ENCODE measurements at regions not wholly inside any gene's neighbourhood (a gene's known extent, or its start where the extent isn't known, plus 50 kb on each side); places are given as distances from the start of the nearest gene placed in this dataset.
A peak's percentile ranks its signal among the peaks of the same experiment; 100 is the strongest.

DNA sequence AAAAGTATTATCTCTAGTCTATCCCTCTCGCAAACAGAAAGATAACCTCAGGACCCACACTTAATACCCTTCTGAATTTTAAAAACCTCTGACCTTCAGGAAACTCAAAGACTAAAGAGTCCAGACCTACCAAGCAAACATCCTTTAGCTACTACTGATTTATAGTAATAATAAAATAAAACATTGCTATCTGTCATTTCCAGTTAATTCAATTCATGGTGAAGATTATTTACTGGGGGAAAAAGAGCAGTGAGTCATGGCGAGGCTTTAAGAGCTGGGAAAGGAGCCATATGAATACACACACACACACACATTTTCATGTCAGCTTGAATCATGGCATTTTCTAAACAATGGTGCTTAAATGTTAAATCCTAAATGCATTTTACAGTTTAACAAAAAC is 87.1 kb downstream of the FAM76B start:
- ChIA-PET POLR2A (ENCODE audit: low non-redundant PET) (interaction anchor here (0.6 kb wide), 1 partner anchor 1404 kb away, joined by 3 read pairs; no protein-coding TSS in a partner anchor), CTCF (interaction anchor here (0.7 to 0.9 kb wide), 2 partner anchors 31 to 544 kb away, joined by 3 read pairs; no protein-coding TSS in a partner anchor)
- peak; percentile 41 for DNase-seq (ENCODE audit: low spot score)

DNA sequence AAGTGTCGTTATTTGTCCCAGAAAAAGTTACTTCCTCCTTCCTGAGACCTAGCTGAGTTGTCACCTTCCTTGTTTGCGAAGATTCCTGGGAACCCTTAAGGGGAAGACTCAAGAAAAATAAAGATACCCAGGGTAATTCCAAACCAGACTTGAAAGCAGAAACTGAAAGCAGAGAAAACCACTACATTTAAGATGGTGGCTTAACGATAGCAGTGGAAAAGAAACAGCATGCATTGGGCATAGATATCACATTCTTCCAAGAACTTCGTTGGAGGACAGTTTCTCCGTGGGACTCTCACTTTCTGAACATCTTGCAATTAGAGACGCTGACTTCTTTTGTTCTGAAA is 89.1 kb downstream of the FAM76B start:
- Histone ChIP-seq H3K4me3 (ENCODE audit: low read depth, low read length, poor library complexity, severe bottlenecking) (no peak overlapping the region), H3K9me3 (ENCODE audit: low read depth, low read length, poor library complexity, severe bottlenecking) (no peaks in the 10 kb centered on the region), H3K4me1 (ENCODE audit: insufficient read depth, low read length, poor library complexity, severe bottlenecking) (no peaks in the 10 kb centered on the region), H3K36me3 (ENCODE audit: insufficient read depth, low read length, poor library complexity, severe bottlenecking) (no peaks in the 10 kb centered on the region), H3K27me3 (replicated peaks; ENCODE audit: insufficient read depth, low read depth, low read length, poor library complexity) (no peaks in the 10 kb centered on the region), H3K27ac (ENCODE audit: low read depth, low read length, poor library complexity, severe bottlenecking) (no peak overlapping the region)
- no peak for DNase-seq (ENCODE audit: low spot score)
- ChIA-PET CTCF (no interaction called here), POLR2A (ENCODE audit: low non-redundant PET) (no interaction called here)
- TF ChIP-seq, protein P1, sequence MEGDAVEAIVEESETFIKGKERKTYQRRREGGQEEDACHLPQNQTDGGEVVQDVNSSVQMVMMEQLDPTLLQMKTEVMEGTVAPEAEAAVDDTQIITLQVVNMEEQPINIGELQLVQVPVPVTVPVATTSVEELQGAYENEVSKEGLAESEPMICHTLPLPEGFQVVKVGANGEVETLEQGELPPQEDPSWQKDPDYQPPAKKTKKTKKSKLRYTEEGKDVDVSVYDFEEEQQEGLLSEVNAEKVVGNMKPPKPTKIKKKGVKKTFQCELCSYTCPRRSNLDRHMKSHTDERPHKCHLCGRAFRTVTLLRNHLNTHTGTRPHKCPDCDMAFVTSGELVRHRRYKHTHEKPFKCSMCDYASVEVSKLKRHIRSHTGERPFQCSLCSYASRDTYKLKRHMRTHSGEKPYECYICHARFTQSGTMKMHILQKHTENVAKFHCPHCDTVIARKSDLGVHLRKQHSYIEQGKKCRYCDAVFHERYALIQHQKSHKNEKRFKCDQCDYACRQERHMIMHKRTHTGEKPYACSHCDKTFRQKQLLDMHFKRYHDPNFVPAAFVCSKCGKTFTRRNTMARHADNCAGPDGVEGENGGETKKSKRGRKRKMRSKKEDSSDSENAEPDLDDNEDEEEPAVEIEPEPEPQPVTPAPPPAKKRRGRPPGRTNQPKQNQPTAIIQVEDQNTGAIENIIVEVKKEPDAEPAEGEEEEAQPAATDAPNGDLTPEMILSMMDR (conservative IDR thresholded peaks at IDR 0.05; ENCODE audit: low read depth, low read length), result no peak
- TF ChIP-seq EZH2 (IDR thresholded peaks at IDR 0.05; ENCODE audit: borderline replicate concordance, low read depth, low read length, poor library complexity, severe bottlenecking), result no peak
- BruUV-seq (replicated peaks), result no TSS peak
- intact Hi-C loops (cut with micrococcal nuclease; ENCODE audit: unreplicated experiment), result loop anchor here (10.0 kb wide), 1 partner anchor 176 kb away; no protein-coding TSS in a partner anchor

More for the DNA sequence above, 87.1 kb downstream of the FAM76B start:
- TF ChIP-seq, protein P1 (conservative IDR thresholded peaks at IDR 0.05; ENCODE audit: low read depth, low read length), result no peak
- no peak for TF ChIP-seq EZH2 (IDR thresholded peaks at IDR 0.05; ENCODE audit: borderline replicate concordance, low read depth, low read length, poor library complexity, severe bottlenecking)
- BruUV-seq (replicated peaks), result no TSS peak
- no peaks in the 10 kb centered on the region for H3K9me3 ChIP-seq (ENCODE audit: low read depth, low read length, poor library complexity, severe bottlenecking)
- no peaks in the 10 kb centered on the region for H3K36me3 ChIP-seq (ENCODE audit: insufficient read depth, low read length, poor library complexity, severe bottlenecking)
- no peak overlapping the region for H3K27ac ChIP-seq (ENCODE audit: low read depth, low read length, poor library complexity, severe bottlenecking)
- H3K4me3 ChIP-seq (ENCODE audit: low read depth, low read length, poor library complexity, severe bottlenecking), result no peak overlapping the region
- no peaks in the 10 kb centered on the region for H3K27me3 ChIP-seq (replicated peaks; ENCODE audit: insufficient read depth, low read depth, low read length, poor library complexity)
- intact Hi-C loops (cut with micrococcal nuclease; ENCODE audit: unreplicated experiment), result loop anchor here (10.0 kb wide), 1 partner anchor 178 kb away; no protein-coding TSS in a partner anchor
- H3K4me1 ChIP-seq (ENCODE audit: insufficient read depth, low read length, poor library complexity, severe bottlenecking), result no peaks in the 10 kb centered on the region

DNA sequence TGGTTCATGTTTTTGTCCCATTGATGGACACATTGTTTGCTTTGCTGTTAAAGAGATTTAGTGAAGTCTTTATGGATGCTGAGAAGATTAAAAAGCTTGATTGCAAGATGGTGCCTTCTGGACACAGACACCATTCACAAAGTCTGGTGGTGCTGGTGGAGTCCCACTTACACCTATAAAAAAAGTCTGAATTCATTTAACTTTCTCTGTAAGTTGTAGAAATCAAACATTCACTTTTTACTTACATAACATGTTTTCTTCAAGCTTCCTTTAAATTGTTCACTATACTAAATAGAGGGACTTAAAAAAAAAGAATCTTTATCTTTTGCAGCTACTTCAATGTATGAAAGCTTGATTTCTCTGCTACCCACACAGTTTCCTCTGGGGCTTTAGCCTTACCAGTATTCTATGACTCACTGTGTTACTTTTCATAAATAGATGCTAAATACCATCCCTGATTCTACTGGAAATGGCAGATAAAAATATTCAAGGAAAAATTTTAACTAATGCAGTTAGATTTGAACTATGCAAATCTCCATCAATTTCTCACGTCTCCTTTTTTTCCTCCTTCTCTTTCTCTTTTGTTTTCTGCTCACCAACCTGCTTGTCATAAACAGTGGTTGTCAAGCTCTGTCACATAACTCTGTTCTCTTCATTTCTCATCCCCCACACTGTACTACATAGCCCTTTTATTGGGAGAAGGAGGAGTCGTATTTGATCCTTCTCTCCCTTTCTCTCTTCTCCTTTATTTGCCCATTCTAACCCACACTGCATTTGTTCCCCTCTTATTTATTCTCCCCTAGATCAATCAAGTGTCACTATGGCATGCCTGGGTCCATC is 89.7 kb downstream of the FAM76B start:
- ChIA-PET POLR2A (ENCODE audit: low non-redundant PET) (no interaction called here), CTCF (no interaction called here)
- Histone ChIP-seq H3K4me1 (ENCODE audit: insufficient read depth, low read length, poor library complexity, severe bottlenecking) (no peaks in the 10 kb centered on the region), H3K4me3 (ENCODE audit: low read depth, low read length, poor library complexity, severe bottlenecking) (no peak overlapping the region), H3K27me3 (replicated peaks; ENCODE audit: insufficient read depth, low read depth, low read length, poor library complexity) (no peaks in the 10 kb centered on the region), H3K9me3 (ENCODE audit: low read depth, low read length, poor library complexity, severe bottlenecking) (no peaks in the 10 kb centered on the region), H3K36me3 (ENCODE audit: insufficient read depth, low read length, poor library complexity, severe bottlenecking) (no peaks in the 10 kb centered on the region), H3K27ac (ENCODE audit: low read depth, low read length, poor library complexity, severe bottlenecking) (no peak overlapping the region)
- DNase-seq (ENCODE audit: low spot score), result no peak
- TF ChIP-seq, protein P1 (conservative IDR thresholded peaks at IDR 0.05; ENCODE audit: low read depth, low read length), result no peak
- no peak for TF ChIP-seq EZH2 (IDR thresholded peaks at IDR 0.05; ENCODE audit: borderline replicate concordance, low read depth, low read length, poor library complexity, severe bottlenecking)
- BruUV-seq (replicated peaks), result no TSS peak
- intact Hi-C loops (cut with micrococcal nuclease; ENCODE audit: unreplicated experiment), result loop anchor here (10.0 kb wide), 1 partner anchor 175 kb away; no protein-coding TSS in a partner anchor

Data from A673 (cell line).